GM18951 (cell line): ENCODE measurements at regions not wholly inside any gene's neighbourhood (a gene's known extent, or its start where the extent isn't known, plus 50 kb on each side); places are given as distances from the start of the nearest gene placed in this dataset.
"Not testable (repeated sequence)": the region's sequence is repeated elsewhere in the genome, so short reads cannot be mapped to it uniquely, and the experiment has no call there.

ENCODE experiments used
- POLR2A ChIP-seq: IDR thresholded peaks from 4 replicates; pipeline ENCODE4 v1.6.1; 2011; ENCODE audit warnings: mild to moderate bottlenecking; ENCODE audit not compliant: insufficient read length, insufficient read depth; ENCODE audit errors: extremely low read depth
- in situ Hi-C: fragments of 300-500 bp; cut with MboI; formaldehyde crosslinking; loops from one replicate; pipeline ENCODE4 v1.12.0; 2022; ENCODE audit warnings: low sequenced_read_pairs, mixed read lengths, inconsistent platforms; ENCODE audit not compliant: unreplicated experiment

GRCh38 chrX:115702982-115703381 lies 142.0 kb downstream of the PLS3 start:
- TF ChIP-seq POLR2A, result no peak
- in situ Hi-C loops, result loop anchor here (25.0 kb wide), 1 partner anchor 209 kb away; no protein-coding TSS in a partner anchor

GRCh38 chrX:115709039-115709438 lies 148.1 kb downstream of the PLS3 start:
- no peak for TF ChIP-seq POLR2A
- in situ Hi-C loops, result loop anchor here (25.0 kb wide), 1 partner anchor 203 kb away; no protein-coding TSS in a partner anchor

- in situ Hi-C loops, result loop anchor here (25.0 kb wide), 1 partner anchor 200 kb away; no protein-coding TSS in a partner anchor
- TF ChIP-seq POLR2A, result no peak
Observed at GRCh38 chrX:115712484-115712883, 151.5 kb downstream of the PLS3 start.

- TF ChIP-seq POLR2A, result no peak
- in situ Hi-C loops, result loop anchor here (25.0 kb wide), 1 partner anchor 199 kb away; no protein-coding TSS in a partner anchor
Observed at GRCh38 chrX:115713460-115713859, 152.5 kb downstream of the PLS3 start.

- in situ Hi-C loops, result loop anchor here (25.0 kb wide), 1 partner anchor 193 kb away; no protein-coding TSS in a partner anchor
- no peak for TF ChIP-seq POLR2A
Observed at GRCh38 chrX:115719171-115719570, 158.2 kb downstream of the PLS3 start.

- in situ Hi-C loops, result loop anchor here (25.0 kb wide), 1 partner anchor 189 kb away; no protein-coding TSS in a partner anchor
Observed at GRCh38 chrX:115722724-115723433, 161.9 kb downstream of the PLS3 start.

- in situ Hi-C loops, result not testable (repeated sequence)
Observed at GRCh38 chrX:115725370-115725769, 164.4 kb downstream of the PLS3 start.

- in situ Hi-C loops, result not testable (repeated sequence)
Observed at GRCh38 chrX:115727792-115728732, 167.1 kb downstream of the PLS3 start.

GRCh38 chrX:115732530-115732929 lies 171.6 kb downstream of the PLS3 start:
- in situ Hi-C loops, result not testable (repeated sequence)

- in situ Hi-C loops, result not testable (repeated sequence)
Observed at GRCh38 chrX:115735269-115735668, 174.3 kb downstream of the PLS3 start.
